ENCODE measurements at regions not wholly inside any gene's neighbourhood (a gene's known extent, or its start where the extent isn't known, plus 50 kb on each side); places are given as distances from the start of the nearest gene placed in this dataset.

DNA sequence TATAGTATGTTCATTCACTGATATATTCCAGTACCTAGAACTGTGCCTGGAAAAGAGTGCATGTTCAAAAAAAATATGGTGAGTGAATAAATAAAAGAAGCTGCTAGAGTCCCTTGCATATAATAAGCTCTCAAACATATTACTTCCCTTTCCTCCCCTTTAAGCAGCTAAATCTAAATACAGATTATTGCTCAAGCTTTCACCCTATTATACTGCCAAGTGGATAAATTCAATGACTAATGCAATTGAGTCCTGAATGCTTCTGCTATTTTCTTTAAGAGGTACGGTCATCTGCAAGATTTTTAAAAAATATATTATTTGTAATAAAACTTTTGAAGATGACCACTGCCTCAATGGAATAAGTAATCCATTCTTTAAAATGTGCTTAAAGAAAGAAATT lies 248.4 kb downstream of the PLK2 start:
- Histone ChIP-seq H3K4me1 (ENCODE audit: insufficient read depth, low read length) (no peaks in the 10 kb centered on the region), H4K20me1 (ENCODE audit: insufficient read depth, low read length) (no peaks in the 10 kb centered on the region), H3K9me3 (ENCODE audit: insufficient read depth, low read length, severe bottlenecking) (no peaks in the 10 kb centered on the region), H2AFZ (ENCODE audit: low read depth, low read length) (no peak overlapping the region), H3K36me3 (ENCODE audit: insufficient read depth, low read length) (no peaks in the 10 kb centered on the region), H3K9ac (ENCODE audit: low read depth, low read length) (no peak overlapping the region), H3K4me2 (ENCODE audit: insufficient read depth, low read length) (no peak overlapping the region), H3K79me2 (ENCODE audit: insufficient read depth, low read length) (no peaks in the 10 kb centered on the region), H3K4me3 (ENCODE audit: low read depth in 1 of 2, low read length in 2 of 2) (no peak overlapping the region), H3K27me3 (ENCODE audit: insufficient read depth, low read length, poor library complexity) (no peaks in the 10 kb centered on the region), H3K27ac (ENCODE audit: low read length) (no peak overlapping the region)
- TF ChIP-seq EZH2 (IDR thresholded peaks at IDR 0.05; ENCODE audit: borderline replicate concordance, low read depth, low read length, severe bottlenecking) = no peak
- TF ChIP-seq, protein P1, sequence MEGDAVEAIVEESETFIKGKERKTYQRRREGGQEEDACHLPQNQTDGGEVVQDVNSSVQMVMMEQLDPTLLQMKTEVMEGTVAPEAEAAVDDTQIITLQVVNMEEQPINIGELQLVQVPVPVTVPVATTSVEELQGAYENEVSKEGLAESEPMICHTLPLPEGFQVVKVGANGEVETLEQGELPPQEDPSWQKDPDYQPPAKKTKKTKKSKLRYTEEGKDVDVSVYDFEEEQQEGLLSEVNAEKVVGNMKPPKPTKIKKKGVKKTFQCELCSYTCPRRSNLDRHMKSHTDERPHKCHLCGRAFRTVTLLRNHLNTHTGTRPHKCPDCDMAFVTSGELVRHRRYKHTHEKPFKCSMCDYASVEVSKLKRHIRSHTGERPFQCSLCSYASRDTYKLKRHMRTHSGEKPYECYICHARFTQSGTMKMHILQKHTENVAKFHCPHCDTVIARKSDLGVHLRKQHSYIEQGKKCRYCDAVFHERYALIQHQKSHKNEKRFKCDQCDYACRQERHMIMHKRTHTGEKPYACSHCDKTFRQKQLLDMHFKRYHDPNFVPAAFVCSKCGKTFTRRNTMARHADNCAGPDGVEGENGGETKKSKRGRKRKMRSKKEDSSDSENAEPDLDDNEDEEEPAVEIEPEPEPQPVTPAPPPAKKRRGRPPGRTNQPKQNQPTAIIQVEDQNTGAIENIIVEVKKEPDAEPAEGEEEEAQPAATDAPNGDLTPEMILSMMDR (IDR thresholded peaks at IDR 0.05; ENCODE audit: borderline replicate concordance, extremely low read depth, low read length, poor library complexity, severe bottlenecking) = no peak
- ATAC-seq (ENCODE audit: insufficient read depth, low read depth) (no peak), DNase-seq (no peak)

DNA sequence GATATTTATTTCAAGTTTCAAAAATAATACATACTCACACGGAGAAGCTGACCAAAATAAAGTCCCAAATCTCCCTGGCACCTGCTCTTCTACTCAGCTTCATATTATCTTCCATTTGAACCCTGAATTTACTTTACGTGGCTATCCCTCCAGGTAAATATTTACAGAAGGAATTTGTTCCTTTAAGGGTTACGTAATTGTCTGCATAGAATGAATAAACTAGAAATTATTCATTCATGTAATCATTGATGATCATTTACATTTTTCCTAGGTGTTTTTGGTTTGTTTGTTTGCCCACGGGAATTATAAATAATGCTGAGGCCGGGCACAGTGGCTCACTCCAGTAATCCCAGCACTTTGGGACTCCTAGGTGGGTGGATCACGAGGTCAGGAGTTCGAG lies 251.2 kb downstream of the PLK2 start:
- no peak overlapping the region for H3K4me2 ChIP-seq (ENCODE audit: insufficient read depth, low read length)
- no peak overlapping the region for H3K9ac ChIP-seq (ENCODE audit: low read depth, low read length)
- no peaks in the 10 kb centered on the region for H3K4me1 ChIP-seq (ENCODE audit: insufficient read depth, low read length)
- no peaks in the 10 kb centered on the region for H3K79me2 ChIP-seq (ENCODE audit: insufficient read depth, low read length)
- no peak overlapping the region for H3K27ac ChIP-seq (ENCODE audit: low read length)
- ATAC-seq (ENCODE audit: insufficient read depth, low read depth) (no peak), DNase-seq (no peak)
- no peaks in the 10 kb centered on the region for H3K9me3 ChIP-seq (ENCODE audit: insufficient read depth, low read length, severe bottlenecking)
- no peaks in the 10 kb centered on the region for H3K27me3 ChIP-seq (ENCODE audit: insufficient read depth, low read length, poor library complexity)
- no peaks in the 10 kb centered on the region for H4K20me1 ChIP-seq (ENCODE audit: insufficient read depth, low read length)
- no peaks in the 10 kb centered on the region for H3K36me3 ChIP-seq (ENCODE audit: insufficient read depth, low read length)
- H3K4me3 ChIP-seq (ENCODE audit: low read depth in 1 of 2, low read length in 2 of 2) = no peak overlapping the region
- H2AFZ ChIP-seq (ENCODE audit: low read depth, low read length) = no peak overlapping the region
- TF ChIP-seq EZH2 (IDR thresholded peaks at IDR 0.05; ENCODE audit: borderline replicate concordance, low read depth, low read length, severe bottlenecking) = no peak
- TF ChIP-seq, protein P1 (IDR thresholded peaks at IDR 0.05; ENCODE audit: borderline replicate concordance, extremely low read depth, low read length, poor library complexity, severe bottlenecking) = no peak

DNA sequence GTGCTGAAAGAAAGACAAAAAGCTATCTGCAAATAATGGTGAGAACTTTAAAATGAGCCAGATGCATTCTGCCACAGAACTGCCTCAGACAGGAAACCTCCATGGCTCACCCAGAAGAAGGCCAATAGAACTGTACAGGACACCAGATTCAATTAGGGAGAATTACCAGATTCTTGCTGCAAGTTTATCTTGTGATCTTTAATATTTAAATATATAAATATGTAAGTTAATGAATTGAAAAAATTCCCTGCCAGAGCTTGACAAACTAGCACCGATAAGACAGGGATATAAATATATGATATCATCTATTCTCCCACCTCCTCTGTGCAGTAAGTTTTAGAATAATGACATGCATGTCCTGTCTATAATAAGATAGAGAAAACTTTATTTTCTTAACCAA lies 252.8 kb downstream of the PLK2 start:
- Histone ChIP-seq H3K79me2 (ENCODE audit: insufficient read depth, low read length) (no peaks in the 10 kb centered on the region), H3K4me3 (ENCODE audit: low read depth in 1 of 2, low read length in 2 of 2) (no peak overlapping the region), H3K27ac (ENCODE audit: low read length) (no peak overlapping the region), H2AFZ (ENCODE audit: low read depth, low read length) (no peak overlapping the region), H4K20me1 (ENCODE audit: insufficient read depth, low read length) (no peaks in the 10 kb centered on the region), H3K36me3 (ENCODE audit: insufficient read depth, low read length) (no peaks in the 10 kb centered on the region), H3K9me3 (ENCODE audit: insufficient read depth, low read length, severe bottlenecking) (no peaks in the 10 kb centered on the region), H3K27me3 (ENCODE audit: insufficient read depth, low read length, poor library complexity) (no peaks in the 10 kb centered on the region), H3K4me1 (ENCODE audit: insufficient read depth, low read length) (no peaks in the 10 kb centered on the region), H3K4me2 (ENCODE audit: insufficient read depth, low read length) (no peak overlapping the region), H3K9ac (ENCODE audit: low read depth, low read length) (no peak overlapping the region)
- TF ChIP-seq, protein P1 (IDR thresholded peaks at IDR 0.05; ENCODE audit: borderline replicate concordance, extremely low read depth, low read length, poor library complexity, severe bottlenecking) = no peak
- TF ChIP-seq EZH2 (IDR thresholded peaks at IDR 0.05; ENCODE audit: borderline replicate concordance, low read depth, low read length, severe bottlenecking) = no peak
- DNase-seq = no peak
- no peak for ATAC-seq (ENCODE audit: insufficient read depth, low read depth)

DNA sequence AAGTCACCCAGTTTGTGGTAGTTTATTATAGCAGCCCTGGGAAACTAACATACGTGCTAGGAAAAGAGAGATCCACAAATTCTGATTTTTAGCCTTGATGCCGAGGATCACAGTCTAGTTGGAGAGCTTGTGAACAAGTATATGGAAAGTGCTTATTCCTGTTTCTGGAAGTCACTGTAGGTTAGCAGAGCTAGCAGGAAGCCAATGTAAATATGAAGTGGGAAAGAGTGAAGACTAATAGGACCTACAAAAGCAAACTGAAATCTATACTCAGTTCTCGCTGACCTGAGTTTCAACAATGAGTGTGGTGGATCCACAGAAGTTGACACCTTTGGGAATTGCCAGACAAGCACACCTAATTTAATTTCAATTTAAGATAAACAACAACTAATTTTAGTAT lies 254.9 kb downstream of the PLK2 start:
- no peaks in the 10 kb centered on the region for H3K4me1 ChIP-seq (ENCODE audit: insufficient read depth, low read length)
- H3K4me3 ChIP-seq (ENCODE audit: low read depth in 1 of 2, low read length in 2 of 2) = no peak overlapping the region
- H3K4me2 ChIP-seq (ENCODE audit: insufficient read depth, low read length) = no peak overlapping the region
- no peak overlapping the region for H2AFZ ChIP-seq (ENCODE audit: low read depth, low read length)
- no peaks in the 10 kb centered on the region for H3K79me2 ChIP-seq (ENCODE audit: insufficient read depth, low read length)
- H3K27ac ChIP-seq (ENCODE audit: low read length) = no peak overlapping the region
- ATAC-seq (ENCODE audit: insufficient read depth, low read depth) = no peak
- DNase-seq = no peak
- no peaks in the 10 kb centered on the region for H3K9me3 ChIP-seq (ENCODE audit: insufficient read depth, low read length, severe bottlenecking)
- no peaks in the 10 kb centered on the region for H3K27me3 ChIP-seq (ENCODE audit: insufficient read depth, low read length, poor library complexity)
- no peak overlapping the region for H3K9ac ChIP-seq (ENCODE audit: low read depth, low read length)
- no peaks in the 10 kb centered on the region for H4K20me1 ChIP-seq (ENCODE audit: insufficient read depth, low read length)
- no peaks in the 10 kb centered on the region for H3K36me3 ChIP-seq (ENCODE audit: insufficient read depth, low read length)
- TF ChIP-seq EZH2 (IDR thresholded peaks at IDR 0.05; ENCODE audit: borderline replicate concordance, low read depth, low read length, severe bottlenecking) = no peak
- TF ChIP-seq, protein P1 (IDR thresholded peaks at IDR 0.05; ENCODE audit: borderline replicate concordance, extremely low read depth, low read length, poor library complexity, severe bottlenecking) = no peak
